NCI-H460 (cell line): ENCODE measurements at regions not wholly inside any gene's neighbourhood (a gene's known extent, or its start where the extent isn't known, plus 50 kb on each side); places are given as distances from the start of the nearest gene placed in this dataset.
"Not testable (repeated sequence)": the region's sequence is repeated elsewhere in the genome, so short reads cannot be mapped to it uniquely, and the experiment has no call there.

Experiments used
- DNase-seq: peaks from one replicate; pipeline ENCODE4 v3.0.0-alpha.2; 2016; ENCODE audit warnings: low read depth; ENCODE audit errors: extremely low read depth

DNA sequence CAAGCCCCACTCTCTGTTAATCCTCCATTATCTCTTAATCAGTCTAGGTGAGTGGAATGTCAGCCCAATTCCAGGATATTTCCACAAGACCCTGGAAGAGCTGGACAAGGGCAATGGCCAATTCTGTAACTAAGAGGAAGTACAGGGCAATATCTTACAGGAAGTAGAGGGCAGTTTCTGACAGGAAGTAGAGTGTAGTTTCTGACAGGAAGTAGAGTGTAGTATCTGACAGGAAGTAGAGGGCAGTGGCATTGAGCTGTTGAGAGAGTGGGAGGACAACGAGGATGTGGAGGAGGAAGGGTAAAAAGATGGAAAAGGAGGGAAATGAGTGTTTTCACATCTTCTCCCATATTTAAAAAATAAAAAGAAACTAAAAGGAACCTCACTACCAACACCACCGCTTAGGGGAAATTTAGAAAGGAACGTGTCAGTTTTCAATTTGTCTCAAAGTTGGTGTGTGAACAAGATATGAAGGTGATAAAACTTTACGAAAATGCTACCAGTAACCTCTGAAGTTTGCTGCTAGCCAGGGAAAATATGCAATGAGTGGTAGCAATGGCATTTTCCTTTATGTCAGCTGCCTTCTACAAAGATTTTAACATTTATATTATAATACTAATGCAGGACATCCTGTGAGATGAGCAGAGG lies 430.9 kb upstream of the HNRNPA3 start:
- no peak for DNase-seq

DNA sequence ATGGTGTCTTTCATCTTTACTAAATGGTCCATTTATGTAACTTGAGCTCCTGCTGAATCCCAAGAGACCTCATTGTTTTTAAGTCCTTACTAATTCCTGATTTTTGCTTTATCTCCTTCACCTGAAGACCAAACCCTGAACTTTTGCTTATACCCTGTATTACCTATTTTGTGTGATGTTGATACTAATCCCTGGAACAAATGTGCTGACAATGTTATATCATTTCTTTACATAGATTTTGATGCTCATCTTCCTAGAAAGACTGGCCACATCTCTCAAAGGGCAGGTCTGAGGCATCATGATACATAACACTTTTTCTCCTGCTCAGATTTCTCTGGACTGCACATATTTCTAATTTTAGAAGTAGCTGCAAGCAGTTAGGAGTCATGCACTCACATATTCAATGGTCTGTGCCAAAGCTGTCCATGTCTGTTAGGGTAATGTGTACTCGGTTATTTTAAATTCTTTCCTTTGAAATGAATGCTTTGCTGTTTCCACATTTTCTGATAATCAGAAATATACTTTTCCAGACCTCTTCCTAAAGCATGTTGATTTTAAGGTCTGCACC lies 427.9 kb upstream of the HNRNPA3 start:
- no peak for DNase-seq

DNA sequence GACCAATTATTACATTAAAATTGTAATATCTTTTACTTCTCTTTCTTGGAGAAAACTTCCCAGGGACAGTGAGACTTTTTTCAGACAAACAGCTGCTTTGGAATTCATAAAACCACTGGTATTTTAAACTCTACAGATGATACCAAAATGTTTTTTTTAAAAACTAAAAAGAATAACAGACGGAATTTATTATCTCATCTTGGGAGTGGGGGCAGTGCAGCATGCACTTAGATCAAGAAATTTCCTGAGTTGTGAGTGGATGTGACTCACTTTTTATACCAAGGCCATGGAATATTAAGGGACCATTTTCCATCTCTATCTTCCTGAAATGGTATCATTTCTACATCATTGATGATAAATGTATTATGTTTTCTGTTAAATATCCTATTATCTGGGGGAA lies 422.8 kb upstream of the HNRNPA3 start:
- no peak for DNase-seq

DNA sequence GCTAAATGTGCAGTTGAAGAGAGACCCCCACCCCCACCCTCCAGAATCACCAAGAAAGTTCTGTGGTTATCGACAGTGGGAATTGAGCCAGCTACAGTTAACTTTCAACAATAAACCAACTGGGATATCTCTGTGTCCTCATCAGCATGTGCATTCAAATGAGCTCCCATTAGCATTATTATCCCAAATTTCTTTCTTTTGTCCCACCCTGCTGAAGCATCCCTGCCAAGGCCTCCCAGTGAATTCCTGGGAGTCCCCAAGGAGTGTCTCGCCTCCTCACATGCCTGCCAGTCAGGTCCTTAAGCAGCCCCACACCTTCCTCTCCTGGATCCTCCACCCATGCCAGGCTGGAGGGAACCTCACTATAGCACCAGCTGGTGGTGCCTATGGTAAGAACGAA lies 422.1 kb upstream of the HNRNPA3 start:
- DNase-seq = no peak

DNA sequence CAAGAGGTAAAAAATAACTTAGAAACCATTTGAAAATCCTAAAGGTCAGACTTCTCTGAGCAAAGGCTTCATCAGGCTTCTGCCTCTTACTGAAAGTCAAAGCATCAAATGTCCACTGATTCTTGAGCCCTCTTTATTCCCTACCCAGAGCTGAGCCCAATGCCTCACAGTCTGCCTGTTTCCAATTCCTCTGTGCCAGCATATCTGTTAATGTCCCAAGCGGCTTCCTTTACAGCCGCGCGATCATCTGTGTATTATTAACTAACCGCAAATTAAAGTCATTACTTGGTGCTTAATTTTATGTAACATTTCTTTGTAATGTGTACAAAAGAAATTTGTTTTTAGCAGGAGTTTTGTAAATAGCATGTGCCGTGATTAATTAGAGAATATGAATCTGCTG lies 418.8 kb upstream of the HNRNPA3 start:
- no peak for DNase-seq

DNA sequence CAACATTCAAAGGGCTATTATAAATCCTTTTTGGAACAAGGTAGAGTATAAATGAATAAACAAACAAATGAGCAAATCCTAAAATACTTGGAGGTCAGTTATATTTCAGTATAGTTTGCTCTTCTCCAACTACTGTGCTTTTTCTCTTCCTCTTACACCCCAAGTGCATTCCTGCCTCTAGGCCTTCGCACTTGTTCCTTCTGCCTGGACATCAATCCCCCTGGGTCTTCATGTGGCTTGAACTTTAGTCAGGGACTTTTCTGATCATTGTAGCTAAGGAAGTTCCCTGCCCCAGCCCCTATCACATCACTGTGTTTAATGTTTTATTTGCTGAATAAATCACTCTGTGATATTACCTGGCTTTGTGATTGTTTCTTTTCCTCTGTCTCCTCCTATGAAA lies 418.2 kb upstream of the HNRNPA3 start:
- DNase-seq = no peak

DNA sequence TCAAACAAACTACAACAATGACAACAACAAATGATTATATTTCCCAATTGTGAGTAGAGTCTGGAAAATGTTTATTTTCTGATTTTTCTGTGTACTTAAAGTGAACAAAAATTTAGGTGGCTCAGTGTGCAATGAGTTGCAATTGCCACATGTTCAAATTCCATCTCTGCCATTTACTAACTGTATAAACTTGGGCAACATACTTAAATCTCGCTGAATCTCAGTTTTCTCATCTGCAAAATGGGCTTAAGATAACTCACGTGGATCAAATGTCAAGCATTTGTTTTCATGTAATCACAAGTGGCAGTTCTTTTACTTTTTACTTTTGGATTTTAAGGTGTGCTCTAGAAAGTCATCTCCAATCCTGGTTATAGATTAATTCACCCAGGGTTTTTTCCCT lies 416.8 kb upstream of the HNRNPA3 start:
- no peak for DNase-seq

DNA sequence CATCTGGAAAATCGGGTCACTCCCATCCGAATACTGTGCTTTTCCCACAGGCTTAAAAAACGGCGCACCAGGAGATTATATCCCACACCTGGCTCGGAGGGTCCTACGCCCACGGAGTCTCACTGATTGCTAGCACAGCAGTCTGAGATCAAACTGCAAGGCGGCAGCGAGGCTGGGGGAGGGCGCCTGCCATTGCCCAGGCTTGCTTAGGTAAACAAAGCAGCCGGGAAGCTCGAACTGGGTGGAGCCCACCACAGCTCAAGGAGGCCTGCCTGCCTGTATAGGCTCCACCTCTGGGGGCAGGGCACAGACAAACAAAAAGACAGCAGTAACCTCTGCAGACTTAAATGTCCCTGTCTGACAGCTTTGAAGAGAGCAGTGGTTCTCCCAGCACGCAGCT lies 415.9 kb upstream of the HNRNPA3 start:
- DNase-seq = not testable (repeated sequence)

DNA sequence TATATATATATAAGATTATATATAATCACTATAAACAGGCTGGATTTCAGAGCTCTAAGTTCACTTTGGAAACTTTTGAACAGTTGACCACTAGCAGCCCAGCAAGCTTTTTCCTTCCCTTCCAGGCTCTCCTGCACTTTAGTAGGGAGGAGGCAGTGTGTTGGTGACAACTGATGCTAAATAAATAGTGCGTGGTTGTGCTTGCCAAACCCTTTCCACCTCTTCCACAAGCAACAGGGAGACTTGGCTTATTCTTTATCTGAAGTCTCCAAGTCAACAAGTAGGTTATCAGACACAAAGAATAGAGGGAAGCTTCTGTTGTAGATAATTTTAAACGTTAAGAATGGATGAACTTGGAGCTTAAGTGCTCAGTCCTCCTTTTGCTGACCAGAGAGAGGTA lies 408.2 kb upstream of the HNRNPA3 start:
- no peak for DNase-seq

DNA sequence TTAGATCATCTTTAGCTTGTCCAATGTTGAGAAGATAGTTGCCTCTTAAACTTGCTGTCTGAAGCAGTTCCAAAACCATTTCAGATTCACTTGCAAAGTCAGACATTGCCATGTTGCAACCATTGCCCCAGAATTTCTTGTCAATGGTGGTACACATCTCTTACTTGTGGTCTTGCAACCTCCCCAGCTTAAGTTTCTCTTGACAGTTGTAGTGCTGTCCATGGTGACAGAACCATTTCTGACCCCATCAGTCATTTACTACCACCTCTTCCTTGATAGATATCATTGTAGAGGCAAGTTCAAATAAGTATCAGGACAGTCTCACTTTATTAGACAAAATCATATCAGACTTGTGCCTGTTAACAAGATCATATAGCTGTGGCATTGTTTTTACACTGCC lies 407.2 kb upstream of the HNRNPA3 start:
- DNase-seq = no peak

DNA sequence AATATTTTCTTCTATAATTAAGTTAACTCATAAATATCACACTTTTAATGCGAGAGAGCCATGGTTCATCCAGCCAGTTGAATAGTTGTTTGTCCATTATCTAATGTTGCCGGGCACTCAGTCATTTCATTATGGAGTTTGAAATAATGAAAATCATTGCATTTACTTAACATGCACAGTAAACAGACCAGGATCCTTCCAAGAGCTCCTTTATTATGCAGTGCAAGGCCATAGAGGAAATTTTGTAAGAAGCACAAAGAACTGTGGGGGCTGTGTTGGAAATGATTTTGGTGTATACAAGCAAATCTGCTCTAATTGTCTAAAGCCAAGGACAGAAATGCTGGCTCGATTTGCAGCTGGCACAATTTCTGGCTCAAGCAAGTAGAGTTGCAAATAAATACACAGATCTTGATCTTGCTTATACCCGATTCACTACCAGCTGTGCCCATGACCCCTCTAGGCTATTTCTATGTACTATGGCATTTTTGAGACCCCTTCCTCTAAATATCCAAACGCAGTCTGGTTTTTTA lies 400.3 kb upstream of the HNRNPA3 start:
- no peak for DNase-seq

DNA sequence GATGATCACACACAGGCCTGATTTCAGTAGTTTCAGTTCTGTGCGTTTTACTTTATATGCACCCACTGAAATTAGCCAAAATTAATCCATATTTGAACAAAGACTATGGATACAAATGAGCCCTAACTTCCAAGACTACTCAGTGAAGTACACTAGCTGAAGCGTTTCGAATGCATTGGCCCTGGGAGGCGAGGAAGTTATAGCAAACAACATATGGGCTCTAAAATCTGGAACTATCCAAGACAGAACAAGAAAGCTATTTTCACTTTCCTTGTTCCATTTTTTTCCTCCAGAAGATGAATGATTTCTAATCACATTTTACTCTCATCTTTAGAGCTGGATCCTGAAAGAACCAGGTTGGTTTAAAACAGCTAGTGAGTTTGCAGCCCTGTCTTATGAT lies 399.4 kb upstream of the HNRNPA3 start:
- no peak for DNase-seq

DNA sequence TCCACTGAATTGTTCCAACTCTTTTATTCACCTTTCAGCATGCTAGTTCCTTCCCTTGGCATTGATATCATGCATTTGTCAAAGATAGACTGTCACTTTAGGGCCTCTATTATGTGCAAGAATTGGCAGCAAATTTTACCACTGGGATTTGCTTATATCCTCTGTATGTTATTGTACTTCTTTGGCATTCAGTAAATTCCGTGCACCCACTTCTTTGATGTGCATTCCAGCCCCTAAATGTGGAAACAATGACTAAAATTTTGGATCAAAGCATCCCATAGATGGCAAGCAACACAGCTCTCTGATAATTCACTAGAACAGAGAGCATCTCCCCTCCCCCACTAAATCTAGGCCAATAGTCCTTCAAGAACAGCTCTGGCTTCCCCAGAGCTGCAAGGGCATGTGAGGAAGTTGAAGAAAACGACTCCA lies 399.0 kb upstream of the HNRNPA3 start:
- DNase-seq = no peak

DNA sequence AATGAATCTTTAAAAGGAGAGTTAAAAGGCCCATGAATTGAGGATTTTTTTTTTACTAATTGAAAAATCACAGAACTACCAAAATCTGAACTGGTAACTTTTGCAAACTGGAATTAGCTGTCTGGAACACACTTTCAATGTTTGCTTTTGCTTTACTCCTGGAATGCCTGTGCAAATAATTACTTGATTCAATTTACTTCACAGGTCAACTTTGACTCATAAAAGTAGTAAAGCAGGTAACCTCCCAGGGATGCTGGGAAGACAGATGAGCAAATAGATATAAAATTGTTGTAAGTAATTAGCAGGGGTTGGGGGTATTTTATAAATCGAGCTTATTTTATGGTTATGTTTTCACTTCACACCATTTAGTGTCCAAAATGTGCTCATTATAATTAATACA lies 398.3 kb upstream of the HNRNPA3 start:
- no peak for DNase-seq

DNA sequence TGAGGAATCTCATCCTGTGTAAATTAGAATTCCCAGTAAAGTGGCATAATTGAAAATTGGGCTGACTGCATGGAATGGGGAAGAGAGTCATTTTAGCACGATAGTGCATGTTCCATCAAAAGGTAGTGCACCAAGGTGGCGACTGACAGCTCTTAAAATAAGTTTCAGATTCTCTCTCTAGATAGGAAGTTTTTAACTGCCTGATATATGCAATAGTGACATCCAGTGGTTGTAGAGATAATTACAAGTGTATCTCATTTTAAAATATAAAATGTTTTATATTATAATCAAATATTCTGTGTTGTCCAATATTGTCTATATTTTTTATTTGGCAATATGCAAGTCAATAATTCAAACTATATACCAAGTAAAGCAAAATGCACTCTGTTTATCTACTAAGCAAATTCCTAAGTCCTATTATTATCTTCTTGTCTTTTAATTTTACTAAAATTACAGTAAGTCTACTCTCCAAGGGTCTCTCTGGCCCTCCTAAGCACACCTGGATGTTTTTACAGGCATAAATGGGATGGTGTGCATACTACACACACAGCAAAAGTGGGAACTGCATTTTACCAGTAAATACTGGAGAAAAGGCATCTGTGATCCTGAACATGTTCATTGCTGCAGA lies 397.7 kb upstream of the HNRNPA3 start:
- DNase-seq = peak; percentile 24

DNA sequence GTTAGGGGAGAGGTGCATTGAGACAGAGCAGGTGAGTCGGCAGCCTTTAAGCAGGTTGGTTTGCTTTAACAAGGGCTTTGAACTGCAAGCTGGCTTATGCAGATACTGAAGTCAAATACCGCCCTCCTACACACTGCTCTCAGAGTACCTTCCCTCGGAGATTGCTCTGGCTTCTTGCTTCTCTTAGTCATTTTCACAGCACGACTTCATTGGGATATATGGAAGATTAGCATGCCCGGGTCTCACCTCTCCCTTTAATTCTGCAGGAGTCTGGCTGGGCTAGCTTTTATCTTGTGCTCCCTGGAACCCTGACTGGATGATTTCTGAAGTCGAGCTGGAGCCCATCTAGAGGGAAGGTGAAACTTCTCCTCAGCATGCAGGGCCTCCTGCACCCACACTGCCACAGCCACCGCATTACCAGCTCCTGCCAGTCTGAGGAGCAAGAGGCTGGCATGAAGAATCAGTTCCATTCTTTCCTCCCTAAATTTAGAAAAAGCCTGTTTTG lies 395.5 kb upstream of the HNRNPA3 start:
- DNase-seq = no peak

DNA sequence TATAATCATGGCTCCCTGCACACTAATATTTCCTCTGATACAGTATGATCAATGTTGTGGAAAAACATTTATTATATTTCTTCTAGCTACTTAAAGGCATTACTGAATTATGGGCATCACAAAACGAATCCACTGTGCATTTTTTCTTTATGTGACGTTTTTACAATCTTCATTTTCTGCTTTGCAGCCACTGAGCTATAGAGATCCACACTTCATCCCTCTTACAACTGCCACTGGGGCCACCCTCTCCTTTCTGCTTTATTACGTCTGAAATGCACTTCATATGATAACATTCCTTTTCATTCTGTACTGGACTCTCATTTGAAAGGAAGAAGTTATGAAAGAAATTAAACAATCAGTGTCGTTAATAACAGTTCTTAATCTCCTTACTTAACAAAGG lies 394.5 kb upstream of the HNRNPA3 start:
- no peak for DNase-seq

DNA sequence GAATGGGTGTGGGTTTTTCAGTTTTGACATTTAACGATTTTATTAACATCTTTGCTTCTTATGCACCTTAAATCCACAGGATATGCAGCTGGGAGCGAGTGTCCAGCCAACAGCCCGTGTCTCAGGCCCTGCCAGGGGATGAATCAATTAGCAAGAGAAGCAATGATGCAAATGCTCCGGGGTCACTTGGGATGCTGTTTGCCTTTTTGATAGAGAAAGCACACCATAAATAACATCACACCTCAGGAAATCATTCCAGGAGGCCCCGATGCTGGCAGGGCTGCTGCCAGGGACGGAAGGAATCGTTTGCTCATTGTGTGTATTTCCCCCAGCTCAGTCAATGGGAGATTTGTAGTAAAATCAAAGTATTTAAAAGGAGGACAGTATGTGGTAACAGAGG lies 394.0 kb upstream of the HNRNPA3 start:
- no peak for DNase-seq

DNA sequence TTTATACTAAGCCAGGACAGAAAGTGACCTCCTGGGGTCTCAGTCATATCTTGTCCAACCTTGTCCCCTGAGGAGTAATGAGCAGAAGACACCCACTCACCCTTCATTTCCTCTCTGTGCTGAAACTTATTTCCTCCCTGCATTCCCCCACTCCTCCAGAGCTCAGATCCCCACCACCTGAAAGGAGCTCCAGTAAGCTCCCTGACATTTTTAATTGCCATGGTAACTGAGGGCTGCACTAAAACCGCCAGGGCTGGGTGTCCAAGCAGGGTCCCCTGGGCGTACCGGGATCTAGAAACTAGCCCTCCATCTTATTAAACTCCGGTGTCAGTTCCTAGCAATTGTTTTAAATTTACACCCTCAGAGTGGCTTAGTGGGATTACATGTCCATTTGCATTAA lies 393.3 kb upstream of the HNRNPA3 start:
- no peak for DNase-seq

DNA sequence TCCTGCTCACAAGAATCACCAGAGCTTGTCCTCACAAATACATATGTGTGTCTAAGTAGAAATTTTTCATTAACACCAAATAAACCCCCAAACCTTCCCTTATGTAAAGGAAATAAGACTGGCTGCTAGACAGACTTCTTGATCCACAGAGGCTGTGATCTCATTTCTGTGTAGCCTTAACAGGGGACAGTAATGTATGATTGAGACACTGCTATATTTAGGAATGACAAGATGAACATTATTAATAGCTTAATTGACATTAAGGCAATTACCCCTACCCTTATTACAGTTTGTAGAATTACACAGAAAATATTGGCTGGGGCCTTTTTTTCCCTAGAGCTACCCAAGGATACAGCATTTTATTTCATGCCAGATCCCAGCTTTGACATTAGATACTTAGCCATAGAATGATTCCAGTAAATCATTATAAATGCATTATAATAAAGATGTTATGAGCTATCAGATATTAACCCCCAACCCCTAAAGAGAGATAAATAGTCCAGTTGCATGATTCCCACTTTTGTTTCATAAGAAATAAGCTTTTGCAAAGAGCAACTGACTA lies 392.1 kb upstream of the HNRNPA3 start:
- no peak for DNase-seq

DNA sequence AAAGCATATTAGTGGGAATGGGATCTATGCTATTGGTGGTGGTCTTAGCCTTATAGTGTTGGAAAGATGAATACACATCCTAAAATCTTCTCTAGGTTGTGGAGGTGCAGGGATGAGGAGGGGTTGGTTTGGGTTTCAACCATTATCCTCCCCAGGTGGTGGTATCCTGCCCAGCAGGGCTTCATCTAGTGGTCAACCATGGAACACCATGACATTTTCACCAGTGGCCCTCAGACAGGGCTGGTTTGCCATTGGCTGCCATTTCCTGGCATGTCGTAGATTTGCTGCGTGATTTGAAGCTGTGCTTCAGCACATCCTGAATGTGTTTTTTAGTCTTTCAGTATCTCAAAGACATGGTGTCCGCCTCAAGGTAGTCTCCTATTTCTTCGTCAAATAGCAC lies 391.2 kb upstream of the HNRNPA3 start:
- no peak for DNase-seq

DNA sequence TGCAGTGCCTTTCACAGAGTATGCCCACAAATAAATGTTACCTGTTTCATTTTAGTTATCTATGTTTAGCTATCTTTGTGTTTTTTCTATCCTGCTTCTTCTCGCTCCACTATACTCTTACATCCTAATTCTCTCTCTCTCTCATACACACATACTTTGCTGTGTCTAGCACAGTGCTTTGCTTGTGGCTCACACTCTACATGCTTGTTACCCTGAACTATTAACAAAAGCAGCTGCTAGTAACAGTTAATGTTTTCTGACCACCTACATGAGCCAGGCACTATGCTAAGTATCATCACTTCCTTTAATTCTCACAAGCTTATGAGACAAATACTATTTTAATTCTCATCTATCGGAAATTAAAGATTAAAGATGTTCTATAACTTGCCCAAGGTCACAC lies 390.5 kb upstream of the HNRNPA3 start:
- DNase-seq = no peak
